GM23338 (cell line): ENCODE measurements at regions not wholly inside any gene's neighbourhood (a gene's known extent, or its start where the extent isn't known, plus 50 kb on each side); places are given as distances from the start of the nearest gene placed in this dataset.

Source experiments
- ATAC-seq: fragments of 200-7000 bp; cut with Tn5 transposase; 3 replicates; pipeline ENCODE4 v1.9.1; 2020
- DNase-seq: peaks from one replicate; pipeline ENCODE4 v3.0.0-alpha.2; 2015; ENCODE audit warnings: low spot score
- H2AFZ ChIP-seq: fragments of 200-600 bp; sonication (generic); 2 replicates; pipeline ENCODE4 v1.8.0; 2016; ENCODE audit warnings: antibody characterized with exemption, mild to moderate bottlenecking, moderate library complexity
- H3F3A ChIP-seq: fragments of 200-600 bp; sonication (generic); replicated peaks from 2 replicates; pipeline ENCODE4 v1.8.0; 2017; ENCODE audit warnings: antibody characterized with exemption, mixed run types, low read depth
- H3K27ac ChIP-seq: fragments of 200-600 bp; sonication (generic); 2 replicates; pipeline ENCODE4 v1.6.1; 2016; ENCODE audit warnings: low read depth
- H3K27me3 ChIP-seq: fragments of 200-600 bp; sonication (generic); 2 replicates; pipeline ENCODE4 v1.8.0; 2016; ENCODE audit warnings: mild to moderate bottlenecking, mixed run types, moderate library complexity; ENCODE audit not compliant: insufficient read depth
- H3K36me3 ChIP-seq: fragments of 200-600 bp; sonication (generic); 2 replicates; pipeline ENCODE4 v1.8.0; 2016; ENCODE audit warnings: mild to moderate bottlenecking; ENCODE audit not compliant: insufficient read depth
- H3K4me1 ChIP-seq: fragments of 200-600 bp; sonication (generic); 2 replicates; pipeline ENCODE4 v1.8.0; 2016; ENCODE audit warnings: mild to moderate bottlenecking, moderate library complexity; ENCODE audit not compliant: insufficient read depth
- H3K4me2 ChIP-seq: fragments of 200-600 bp; sonication (generic); 2 replicates; pipeline ENCODE4 v1.7.1; 2017; ENCODE audit warnings: mixed run types
- H3K4me3 ChIP-seq: fragments of 200-600 bp; sonication (generic); 2 replicates; pipeline ENCODE4 v1.6.1; 2016; ENCODE audit warnings: mixed run types
- H3K79me2 ChIP-seq: fragments of 200-600 bp; sonication (generic); replicated peaks from 2 replicates; pipeline ENCODE4 v1.8.0; 2017; ENCODE audit warnings: mild to moderate bottlenecking; ENCODE audit not compliant: insufficient read depth
- H3K9me2 ChIP-seq: fragments of 200-600 bp; sonication (generic); 2 replicates; pipeline ENCODE4 v1.8.0; 2017; ENCODE audit not compliant: insufficient read depth
- H4K20me1 ChIP-seq: fragments of 200-600 bp; sonication (generic); replicated peaks from 2 replicates; pipeline ENCODE4 v1.8.0; 2017; ENCODE audit warnings: mild to moderate bottlenecking; ENCODE audit not compliant: insufficient read depth
- H3K27ac Mint-ChIP-seq: 2 replicates; pipeline ENCODE4 v1.8.0; 2020; ENCODE audit warnings: inconsistent platforms, mild to moderate bottlenecking, moderate library complexity, mixed read lengths
- H3K27me3 Mint-ChIP-seq: 3 replicates; pipeline ENCODE4 v1.8.0; 2022; ENCODE audit warnings: low read depth, mild to moderate bottlenecking, moderate library complexity, mixed read lengths, inconsistent platforms; ENCODE audit not compliant: insufficient read depth, poor library complexity
- H3K36me3 Mint-ChIP-seq: 3 replicates; pipeline ENCODE4 v1.8.0; 2021; ENCODE audit warnings: low read depth, mild to moderate bottlenecking, inconsistent platforms, moderate library complexity, mixed read lengths
- H3K4me1 Mint-ChIP-seq: 3 replicates; pipeline ENCODE4 v1.8.0; 2020; ENCODE audit warnings: mild to moderate bottlenecking, inconsistent platforms, mixed read lengths
- H3K4me3 Mint-ChIP-seq: 3 replicates; pipeline ENCODE4 v1.8.0; 2021; ENCODE audit warnings: moderate library complexity, mild to moderate bottlenecking, inconsistent platforms, mixed read lengths
- H3K9me3 Mint-ChIP-seq: 3 replicates; pipeline ENCODE4 v1.8.0; 2020; ENCODE audit warnings: moderate library complexity, mild to moderate bottlenecking, inconsistent platforms, mixed read lengths
- CREB1 ChIP-seq: fragments of 250-450 bp; sonication (Bioruptor Pico); IDR thresholded peaks from 2 replicates; pipeline ENCODE4 v1.5.0; 2020; ENCODE audit warnings: low read depth, mild to moderate bottlenecking, moderate library complexity
- JUNB ChIP-seq: IDR thresholded peaks from one replicate; pipeline ENCODE4 v1.6.1; 2016; ENCODE audit warnings: antibody characterized with exemption; ENCODE audit not compliant: unreplicated experiment
- NANOG ChIP-seq: IDR thresholded peaks from 2 replicates; pipeline ENCODE4 v1.6.1; 2016; ENCODE audit warnings: antibody characterized with exemption, borderline replicate concordance
- POLR2AphosphoS5 ChIP-seq: IDR thresholded peaks from 2 replicates; pipeline ENCODE4 v1.6.1; 2016; ENCODE audit warnings: antibody characterized with exemption, low read depth
- ZNF331 ChIP-seq: fragments of 250-450 bp; sonication (Bioruptor Pico); IDR thresholded peaks from 2 replicates; pipeline ENCODE4 v1.5.0; 2020; ENCODE audit warnings: low read depth, mild to moderate bottlenecking, moderate library complexity
- TF ChIP-seq, protein P1 (sequence below): fragments of 250-450 bp; sonication (Bioruptor Pico); IDR thresholded peaks from 2 replicates; pipeline ENCODE4 v1.5.0; 2020; ENCODE audit warnings: mild to moderate bottlenecking, moderate library complexity
- TF ChIP-seq, protein P2 (sequence below): IDR thresholded peaks from 2 replicates; pipeline ENCODE4 v1.6.1; 2016; ENCODE audit warnings: antibody characterized with exemption

DNA sequence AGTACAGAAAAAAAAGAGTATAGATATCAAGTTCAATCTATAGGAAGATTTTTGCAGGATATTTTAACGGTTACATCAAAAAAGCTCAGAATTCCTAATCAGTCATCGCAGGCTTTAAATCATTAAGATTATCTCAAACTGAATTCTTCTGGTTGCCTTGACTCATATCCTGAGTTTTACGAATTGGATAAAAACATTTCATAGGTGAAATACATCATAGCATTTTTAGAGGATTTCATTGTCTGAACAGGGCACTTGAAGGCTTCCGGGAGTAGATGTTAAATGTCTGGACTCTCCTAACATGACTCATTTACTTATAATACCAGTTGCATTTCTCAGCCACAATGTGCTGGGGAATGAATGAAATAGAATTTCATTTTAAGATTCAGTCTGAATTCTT lies 2216.6 kb upstream of the RAG2 start:
- H3K9me2 ChIP-seq: no peaks in the 10 kb centered on the region
- H3K79me2 ChIP-seq: no peaks in the 10 kb centered on the region
- Mint-ChIP-seq H3K27ac (no peak overlapping the region), H3K36me3 (peaks cover 17% of the 10 kb centered on the region; the same call in 1 of the 3 replicates), H3K4me1 (no peaks in the 10 kb centered on the region), H3K4me3 (no peak overlapping the region), H3K27me3 (peaks cover 1% of the 10 kb centered on the region), H3K9me3 (peaks cover 28% of the 10 kb centered on the region)
- DNase-seq (no peak), ATAC-seq (no peak)
- TF ChIP-seq POLR2AphosphoS5 (no peak), JUNB (no peak), NANOG (no peak), CREB1 (CRISPR knock-in tag) (no peak), ZNF331 (CRISPR knock-in tag) (no peak)
- TF ChIP-seq, protein P1, sequence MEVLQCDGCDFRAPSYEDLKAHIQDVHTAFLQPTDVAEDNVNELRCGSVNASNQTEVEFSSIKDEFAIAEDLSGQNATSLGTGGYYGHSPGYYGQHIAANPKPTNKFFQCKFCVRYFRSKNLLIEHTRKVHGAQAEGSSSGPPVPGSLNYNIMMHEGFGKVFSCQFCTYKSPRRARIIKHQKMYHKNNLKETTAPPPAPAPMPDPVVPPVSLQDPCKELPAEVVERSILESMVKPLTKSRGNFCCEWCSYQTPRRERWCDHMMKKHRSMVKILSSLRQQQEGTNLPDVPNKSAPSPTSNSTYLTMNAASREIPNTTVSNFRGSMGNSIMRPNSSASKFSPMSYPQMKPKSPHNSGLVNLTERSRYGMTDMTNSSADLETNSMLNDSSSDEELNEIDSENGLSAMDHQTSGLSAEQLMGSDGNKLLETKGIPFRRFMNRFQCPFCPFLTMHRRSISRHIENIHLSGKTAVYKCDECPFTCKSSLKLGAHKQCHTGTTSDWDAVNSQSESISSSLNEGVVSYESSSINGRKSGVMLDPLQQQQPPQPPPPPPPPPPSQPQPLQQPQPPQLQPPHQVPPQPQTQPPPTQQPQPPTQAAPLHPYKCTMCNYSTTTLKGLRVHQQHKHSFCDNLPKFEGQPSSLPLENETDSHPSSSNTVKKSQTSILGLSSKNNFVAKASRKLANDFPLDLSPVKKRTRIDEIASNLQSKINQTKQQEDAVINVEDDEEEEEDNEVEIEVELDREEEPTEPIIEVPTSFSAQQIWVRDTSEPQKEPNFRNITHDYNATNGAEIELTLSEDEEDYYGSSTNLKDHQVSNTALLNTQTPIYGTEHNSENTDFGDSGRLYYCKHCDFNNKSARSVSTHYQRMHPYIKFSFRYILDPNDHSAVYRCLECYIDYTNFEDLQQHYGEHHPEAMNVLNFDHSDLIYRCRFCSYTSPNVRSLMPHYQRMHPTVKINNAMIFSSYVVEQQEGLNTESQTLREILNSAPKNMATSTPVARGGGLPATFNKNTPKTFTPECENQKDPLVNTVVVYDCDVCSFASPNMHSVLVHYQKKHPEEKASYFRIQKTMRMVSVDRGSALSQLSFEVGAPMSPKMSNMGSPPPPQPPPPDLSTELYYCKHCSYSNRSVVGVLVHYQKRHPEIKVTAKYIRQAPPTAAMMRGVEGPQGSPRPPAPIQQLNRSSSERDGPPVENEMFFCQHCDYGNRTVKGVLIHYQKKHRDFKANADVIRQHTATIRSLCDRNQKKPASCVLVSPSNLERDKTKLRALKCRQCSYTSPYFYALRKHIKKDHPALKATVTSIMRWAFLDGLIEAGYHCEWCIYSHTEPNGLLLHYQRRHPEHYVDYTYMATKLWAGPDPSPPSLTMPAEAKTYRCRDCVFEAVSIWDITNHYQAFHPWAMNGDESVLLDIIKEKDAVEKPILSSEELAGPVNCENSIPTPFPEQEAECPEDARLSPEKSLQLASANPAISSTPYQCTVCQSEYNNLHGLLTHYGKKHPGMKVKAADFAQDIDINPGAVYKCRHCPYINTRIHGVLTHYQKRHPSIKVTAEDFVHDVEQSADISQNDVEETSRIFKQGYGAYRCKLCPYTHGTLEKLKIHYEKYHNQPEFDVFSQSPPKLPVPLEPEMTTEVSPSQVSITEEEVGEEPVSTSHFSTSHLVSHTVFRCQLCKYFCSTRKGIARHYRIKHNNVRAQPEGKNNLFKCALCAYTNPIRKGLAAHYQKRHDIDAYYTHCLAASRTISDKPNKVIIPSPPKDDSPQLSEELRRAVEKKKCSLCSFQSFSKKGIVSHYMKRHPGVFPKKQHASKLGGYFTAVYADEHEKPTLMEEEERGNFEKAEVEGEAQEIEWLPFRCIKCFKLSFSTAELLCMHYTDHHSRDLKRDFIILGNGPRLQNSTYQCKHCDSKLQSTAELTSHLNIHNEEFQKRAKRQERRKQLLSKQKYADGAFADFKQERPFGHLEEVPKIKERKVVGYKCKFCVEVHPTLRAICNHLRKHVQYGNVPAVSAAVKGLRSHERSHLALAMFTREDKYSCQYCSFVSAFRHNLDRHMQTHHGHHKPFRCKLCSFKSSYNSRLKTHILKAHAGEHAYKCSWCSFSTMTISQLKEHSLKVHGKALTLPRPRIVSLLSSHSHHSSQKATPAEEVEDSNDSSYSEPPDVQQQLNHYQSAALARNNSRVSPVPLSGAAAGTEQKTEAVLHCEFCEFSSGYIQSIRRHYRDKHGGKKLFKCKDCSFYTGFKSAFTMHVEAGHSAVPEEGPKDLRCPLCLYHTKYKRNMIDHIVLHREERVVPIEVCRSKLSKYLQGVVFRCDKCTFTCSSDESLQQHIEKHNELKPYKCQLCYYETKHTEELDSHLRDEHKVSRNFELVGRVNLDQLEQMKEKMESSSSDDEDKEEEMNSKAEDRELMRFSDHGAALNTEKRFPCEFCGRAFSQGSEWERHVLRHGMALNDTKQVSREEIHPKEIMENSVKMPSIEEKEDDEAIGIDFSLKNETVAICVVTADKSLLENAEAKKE (CRISPR knock-in tag): no peak
- TF ChIP-seq, protein P2, sequence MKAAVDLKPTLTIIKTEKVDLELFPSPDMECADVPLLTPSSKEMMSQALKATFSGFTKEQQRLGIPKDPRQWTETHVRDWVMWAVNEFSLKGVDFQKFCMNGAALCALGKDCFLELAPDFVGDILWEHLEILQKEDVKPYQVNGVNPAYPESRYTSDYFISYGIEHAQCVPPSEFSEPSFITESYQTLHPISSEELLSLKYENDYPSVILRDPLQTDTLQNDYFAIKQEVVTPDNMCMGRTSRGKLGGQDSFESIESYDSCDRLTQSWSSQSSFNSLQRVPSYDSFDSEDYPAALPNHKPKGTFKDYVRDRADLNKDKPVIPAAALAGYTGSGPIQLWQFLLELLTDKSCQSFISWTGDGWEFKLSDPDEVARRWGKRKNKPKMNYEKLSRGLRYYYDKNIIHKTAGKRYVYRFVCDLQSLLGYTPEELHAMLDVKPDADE: no peak
- no peaks in the 10 kb centered on the region for H4K20me1 ChIP-seq
- no peaks in the 10 kb centered on the region for H3F3A ChIP-seq
- H3K27me3 ChIP-seq: no peaks in the 10 kb centered on the region
- no peak overlapping the region for H3K4me3 ChIP-seq
- no peak overlapping the region for H3K27ac ChIP-seq
- no peaks in the 10 kb centered on the region for H3K4me1 ChIP-seq
- no peak overlapping the region for H2AFZ ChIP-seq
- H3K36me3 ChIP-seq: no peaks in the 10 kb centered on the region
- H3K4me2 ChIP-seq: no peak overlapping the region
